Islet of Langerhans (tissue), 1 donor: ENCODE measurements at regions not wholly inside any gene's neighbourhood (a gene's known extent, or its start where the extent isn't known, plus 50 kb on each side); places are given as distances from the start of the nearest gene placed in this dataset.

Source experiments
- FAIRE-seq: peaks from one replicate; lab custom pipeline; 2011; peaks lifted over from hg19 to GRCh38; lab: Jason Lieb, UNC

- no peak for FAIRE-seq
Observed at GRCh38 chr11:19513253-19513652, 199.4 kb upstream of the NAV2 start.

GRCh38 chr11:19512618-19513017 is 200.0 kb upstream of the NAV2 start:
- FAIRE-seq, result no peak

GRCh38 chr11:19511413-19512183 is 201.0 kb upstream of the NAV2 start:
- no peak for FAIRE-seq

GRCh38 chr11:19511066-19511412 is 201.6 kb upstream of the NAV2 start:
- FAIRE-seq, result no peak

GRCh38 chr11:19510468-19510867 is 202.2 kb upstream of the NAV2 start:
- no peak for FAIRE-seq

GRCh38 chr11:19509215-19509614 is 203.4 kb upstream of the NAV2 start:
- FAIRE-seq, result no peak

- FAIRE-seq, result no peak
Observed at GRCh38 chr11:19508165-19508564, 204.5 kb upstream of the NAV2 start.

GRCh38 chr11:19506816-19507486 is 205.7 kb upstream of the NAV2 start:
- no peak for FAIRE-seq

GRCh38 chr11:19502691-19503253 is 209.9 kb upstream of the NAV2 start:
- no peak for FAIRE-seq

GRCh38 chr11:19501631-19502030 is 211.0 kb upstream of the NAV2 start:
- no peak for FAIRE-seq

GRCh38 chr11:19499999-19500398 is 212.6 kb upstream of the NAV2 start:
- FAIRE-seq, result no peak

GRCh38 chr11:19499026-19499669 is 213.5 kb upstream of the NAV2 start:
- no peak for FAIRE-seq

GRCh38 chr11:19493446-19494213 is 219.0 kb upstream of the NAV2 start:
- no peak for FAIRE-seq

- no peak for FAIRE-seq
Observed at GRCh38 chr11:19482319-19483100, 230.1 kb upstream of the NAV2 start.

- no peak for FAIRE-seq
Observed at GRCh38 chr11:19480540-19480939, 232.1 kb upstream of the NAV2 start.

- no peak for FAIRE-seq
Observed at GRCh38 chr11:19478891-19479290, 233.7 kb upstream of the NAV2 start.

GRCh38 chr11:19474954-19475721 is 234.4 kb upstream of the E2F8 start:
- no peak for FAIRE-seq

GRCh38 chr11:19474211-19474610 is 233.5 kb upstream of the E2F8 start:
- no peak for FAIRE-seq

- no peak for FAIRE-seq
Observed at GRCh38 chr11:19472679-19473078, 231.9 kb upstream of the E2F8 start.

GRCh38 chr11:19467904-19468303 is 227.2 kb upstream of the E2F8 start:
- FAIRE-seq, result no peak

GRCh38 chr11:19466314-19466713 is 225.6 kb upstream of the E2F8 start:
- FAIRE-seq, result no peak
